ENCODE measurements at regions not wholly inside any gene's neighbourhood (a gene's known extent, or its start where the extent isn't known, plus 50 kb on each side); places are given as distances from the start of the nearest gene placed in this dataset.
"Not testable (repeated sequence)": the region's sequence is repeated elsewhere in the genome, so short reads cannot be mapped to it uniquely, and the experiment has no call there.

GRCh38 chr6:163709693-163710092 is 295.2 kb downstream of the QKI start:
- H3K36me3 Mint-ChIP-seq (ENCODE audit: low read depth): no peaks in the 10 kb centered on the region
- no peak for DNase-seq (ENCODE audit: low spot score)
- H3K4me3 Mint-ChIP-seq: no peak overlapping the region
- no peaks in the 10 kb centered on the region for H3K4me1 Mint-ChIP-seq (ENCODE audit: low read depth)
- no peak overlapping the region for H3K27ac Mint-ChIP-seq
- H3K9me3 Mint-ChIP-seq: no peaks in the 10 kb centered on the region
- H3K27me3 Mint-ChIP-seq (ENCODE audit: insufficient read depth): peaks cover 3% of the 10 kb centered on the region
- intact Hi-C loops (cut with micrococcal nuclease): no loop called here

DNA sequence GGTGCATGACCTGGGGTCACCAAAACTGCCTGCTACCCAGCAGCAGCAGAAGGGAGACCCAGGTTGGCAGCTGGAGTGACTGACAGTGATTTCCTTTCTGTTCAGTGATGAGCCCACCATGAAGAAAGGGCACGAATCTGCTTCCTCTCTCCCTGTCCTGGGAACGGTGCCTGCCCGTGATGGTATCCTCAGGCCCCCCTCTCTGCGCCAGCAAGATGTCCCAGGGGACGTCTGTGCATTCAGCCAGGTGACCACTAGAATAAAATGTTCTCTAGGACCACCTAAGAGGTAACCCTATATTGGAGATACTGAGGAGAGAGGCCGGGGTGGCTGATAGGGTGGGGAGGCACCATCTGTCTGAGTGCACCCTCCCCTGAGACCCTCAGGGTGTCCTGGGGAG is 294.7 kb downstream of the QKI start:
- Mint-ChIP-seq H3K9me3 (no peaks in the 10 kb centered on the region), H3K27ac (no peak overlapping the region), H3K36me3 (ENCODE audit: low read depth) (no peaks in the 10 kb centered on the region), H3K27me3 (ENCODE audit: insufficient read depth) (peaks cover 3% of the 10 kb centered on the region), H3K4me1 (ENCODE audit: low read depth) (no peaks in the 10 kb centered on the region), H3K4me3 (no peak overlapping the region)
- intact Hi-C loops (cut with micrococcal nuclease): no loop called here
- DNase-seq (ENCODE audit: low spot score): no peak

DNA sequence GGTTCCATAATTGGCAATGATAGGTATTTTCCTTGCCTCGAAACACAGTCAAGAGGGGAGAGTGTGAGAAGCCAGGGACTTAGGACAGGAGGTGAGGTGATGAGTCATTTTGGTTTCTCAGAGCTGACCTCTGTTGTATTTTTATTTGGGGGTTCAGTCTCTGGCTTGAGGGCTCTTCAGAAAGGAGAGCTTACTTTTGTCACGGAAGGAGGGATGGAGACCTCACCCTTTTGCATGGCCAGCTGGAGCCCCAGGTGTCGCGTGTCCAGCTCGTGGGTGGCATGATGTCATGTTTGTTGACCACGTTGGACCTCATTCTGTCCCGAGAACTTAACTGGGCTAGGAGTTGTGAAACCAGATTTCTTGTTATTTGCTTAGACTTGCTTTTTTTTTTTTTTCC is 293.9 kb downstream of the QKI start:
- Mint-ChIP-seq H3K27ac (no peak overlapping the region), H3K4me3 (no peak overlapping the region), H3K9me3 (no peaks in the 10 kb centered on the region), H3K4me1 (ENCODE audit: low read depth) (no peaks in the 10 kb centered on the region), H3K27me3 (ENCODE audit: insufficient read depth) (peaks cover 3% of the 10 kb centered on the region), H3K36me3 (ENCODE audit: low read depth) (no peaks in the 10 kb centered on the region)
- intact Hi-C loops (cut with micrococcal nuclease): no loop called here
- DNase-seq (ENCODE audit: low spot score): no peak

GRCh38 chr6:163707387-163708355 is 293.2 kb downstream of the QKI start:
- no peak for DNase-seq (ENCODE audit: low spot score)
- Mint-ChIP-seq H3K27ac (no peak overlapping the region), H3K27me3 (ENCODE audit: insufficient read depth) (peaks cover 3% of the 10 kb centered on the region), H3K36me3 (ENCODE audit: low read depth) (no peaks in the 10 kb centered on the region), H3K9me3 (no peaks in the 10 kb centered on the region), H3K4me3 (no peak overlapping the region), H3K4me1 (ENCODE audit: low read depth) (no peaks in the 10 kb centered on the region)
- intact Hi-C loops (cut with micrococcal nuclease): no loop called here

GRCh38 chr6:163706500-163707087 is 292.1 kb downstream of the QKI start:
- H3K27ac Mint-ChIP-seq: no peak overlapping the region
- no peak overlapping the region for H3K4me3 Mint-ChIP-seq
- no peak for DNase-seq (ENCODE audit: low spot score)
- no peaks in the 10 kb centered on the region for H3K36me3 Mint-ChIP-seq (ENCODE audit: low read depth)
- no peaks in the 10 kb centered on the region for H3K4me1 Mint-ChIP-seq (ENCODE audit: low read depth)
- peaks cover 7% of the 10 kb centered on the region for H3K27me3 Mint-ChIP-seq (ENCODE audit: insufficient read depth)
- intact Hi-C loops (cut with micrococcal nuclease): no loop called here
- no peaks in the 10 kb centered on the region for H3K9me3 Mint-ChIP-seq

DNA sequence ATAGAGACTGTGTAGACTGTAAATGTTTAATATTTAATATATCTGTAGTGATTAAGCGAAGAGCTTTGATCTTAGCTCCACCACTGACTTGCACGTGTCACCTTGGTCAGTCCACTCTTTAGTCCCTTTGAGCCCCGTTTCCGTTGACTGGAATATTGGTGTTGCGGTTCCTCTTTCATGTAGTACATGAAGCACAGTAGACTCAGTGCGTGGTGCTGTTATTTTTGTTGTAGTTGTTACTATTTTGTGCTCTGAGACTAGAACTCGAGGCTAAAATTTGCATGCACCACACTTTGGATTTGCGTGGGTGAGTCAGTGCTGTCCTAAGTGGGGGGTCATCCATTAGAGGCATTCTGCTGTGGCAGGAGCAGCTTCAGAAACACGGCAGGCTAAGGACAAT is 291.4 kb downstream of the QKI start:
- H3K36me3 Mint-ChIP-seq (ENCODE audit: low read depth): no peaks in the 10 kb centered on the region
- H3K9me3 Mint-ChIP-seq: no peaks in the 10 kb centered on the region
- no peak overlapping the region for H3K4me3 Mint-ChIP-seq
- DNase-seq (ENCODE audit: low spot score): no peak
- peaks cover 7% of the 10 kb centered on the region for H3K27me3 Mint-ChIP-seq (ENCODE audit: insufficient read depth)
- no peaks in the 10 kb centered on the region for H3K4me1 Mint-ChIP-seq (ENCODE audit: low read depth)
- intact Hi-C loops (cut with micrococcal nuclease): no loop called here
- no peak overlapping the region for H3K27ac Mint-ChIP-seq

DNA sequence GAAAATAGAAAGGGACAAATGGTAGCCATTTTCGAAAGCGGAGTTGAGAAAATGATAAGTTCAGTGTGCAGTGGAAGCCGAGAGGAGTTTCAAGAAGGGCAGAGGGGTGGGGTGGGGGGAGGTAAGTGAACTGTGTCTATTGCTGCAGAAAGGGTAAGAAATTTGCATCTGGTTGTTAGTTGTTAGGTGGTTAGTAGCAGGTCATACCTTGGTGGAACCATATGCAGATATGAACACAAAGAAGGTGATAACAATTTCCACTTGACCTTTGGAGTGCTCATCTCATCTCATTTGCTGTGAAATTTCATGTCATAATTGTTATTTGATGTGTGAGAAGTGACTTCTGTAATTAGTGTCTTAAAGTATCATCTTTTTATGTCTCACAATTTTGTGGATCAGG is 288.2 kb downstream of the QKI start:
- no peaks in the 10 kb centered on the region for H3K9me3 Mint-ChIP-seq
- H3K36me3 Mint-ChIP-seq (ENCODE audit: low read depth): no peaks in the 10 kb centered on the region
- no peak overlapping the region for H3K27ac Mint-ChIP-seq
- intact Hi-C loops (cut with micrococcal nuclease): no loop called here
- H3K27me3 Mint-ChIP-seq (ENCODE audit: insufficient read depth): peaks cover 5% of the 10 kb centered on the region
- H3K4me1 Mint-ChIP-seq (ENCODE audit: low read depth): no peaks in the 10 kb centered on the region
- H3K4me3 Mint-ChIP-seq: no peak overlapping the region
- no peak for DNase-seq (ENCODE audit: low spot score)

DNA sequence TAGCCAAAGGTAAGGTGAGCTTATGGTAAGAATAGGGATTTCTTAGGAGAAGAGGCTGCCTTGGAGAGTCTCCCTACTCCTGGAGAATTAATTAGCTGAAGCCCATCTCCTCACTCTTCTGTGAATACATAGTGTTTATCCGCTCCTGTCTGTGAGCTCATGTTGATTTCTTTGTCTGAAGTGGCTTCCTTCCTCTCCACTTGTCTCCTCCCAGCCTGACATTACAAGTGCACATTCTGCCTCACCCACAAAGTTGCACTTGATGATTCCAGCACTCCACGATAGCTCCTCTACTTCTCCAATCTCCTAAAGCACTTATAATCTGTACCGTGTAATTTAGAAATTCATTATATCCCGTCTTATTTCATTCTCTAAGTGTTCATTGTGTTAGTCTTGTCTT is 287.2 kb downstream of the QKI start:
- intact Hi-C loops (cut with micrococcal nuclease): no loop called here
- H3K4me1 Mint-ChIP-seq (ENCODE audit: low read depth): no peaks in the 10 kb centered on the region
- H3K4me3 Mint-ChIP-seq: no peak overlapping the region
- no peaks in the 10 kb centered on the region for H3K9me3 Mint-ChIP-seq
- H3K36me3 Mint-ChIP-seq (ENCODE audit: low read depth): no peaks in the 10 kb centered on the region
- no peak for DNase-seq (ENCODE audit: low spot score)
- H3K27ac Mint-ChIP-seq: peak overlapping the region; percentile 13
- peaks cover 5% of the 10 kb centered on the region for H3K27me3 Mint-ChIP-seq (ENCODE audit: insufficient read depth)

DNA sequence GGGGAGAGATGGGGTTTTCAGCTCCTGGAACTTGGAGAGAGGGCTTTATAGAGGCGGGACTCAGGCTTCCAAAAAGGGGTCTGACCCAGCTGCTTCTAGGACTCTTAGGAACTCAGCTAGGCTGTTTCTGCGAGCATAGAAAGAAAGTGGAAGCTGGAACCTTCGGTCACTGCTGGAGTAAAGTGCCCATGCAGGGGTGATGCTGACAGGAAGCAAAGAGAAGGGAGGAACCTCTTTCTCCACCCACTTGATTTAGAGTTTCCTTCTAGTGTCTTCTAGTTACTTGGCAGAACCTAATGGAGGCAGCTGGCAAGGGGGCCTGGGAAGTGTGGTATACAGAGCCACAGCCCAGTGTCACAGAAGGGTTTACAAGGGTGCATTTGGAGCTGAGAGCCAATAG is 283.6 kb downstream of the QKI start:
- Mint-ChIP-seq H3K27me3 (ENCODE audit: insufficient read depth) (peaks cover 5% of the 10 kb centered on the region), H3K9me3 (no peaks in the 10 kb centered on the region), H3K36me3 (ENCODE audit: low read depth) (no peaks in the 10 kb centered on the region), H3K4me3 (no peak overlapping the region), H3K27ac (no peak overlapping the region), H3K4me1 (ENCODE audit: low read depth) (no peaks in the 10 kb centered on the region)
- intact Hi-C loops (cut with micrococcal nuclease): no loop called here
- no peak for DNase-seq (ENCODE audit: low spot score)

GRCh38 chr6:163696311-163696710 is 281.8 kb downstream of the QKI start:
- intact Hi-C loops (cut with micrococcal nuclease); H3K9me3 Mint-ChIP-seq; H3K36me3 Mint-ChIP-seq (ENCODE audit: low read depth); H3K27me3 Mint-ChIP-seq (ENCODE audit: insufficient read depth); H3K27ac Mint-ChIP-seq; DNase-seq (ENCODE audit: low spot score); H3K4me1 Mint-ChIP-seq (ENCODE audit: low read depth); H3K4me3 Mint-ChIP-seq: not testable (repeated sequence)

- Mint-ChIP-seq H3K4me1 (ENCODE audit: low read depth) (no peaks in the 10 kb centered on the region), H3K27ac (no peak overlapping the region), H3K9me3 (no peaks in the 10 kb centered on the region), H3K4me3 (no peak overlapping the region), H3K27me3 (ENCODE audit: insufficient read depth) (peaks cover 3% of the 10 kb centered on the region), H3K36me3 (ENCODE audit: low read depth) (no peaks in the 10 kb centered on the region)
- intact Hi-C loops (cut with micrococcal nuclease): no loop called here
- DNase-seq (ENCODE audit: low spot score): no peak
These were observed 280.9 kb downstream of the QKI start for GRCh38 chr6:163695414-163695864.

DNA sequence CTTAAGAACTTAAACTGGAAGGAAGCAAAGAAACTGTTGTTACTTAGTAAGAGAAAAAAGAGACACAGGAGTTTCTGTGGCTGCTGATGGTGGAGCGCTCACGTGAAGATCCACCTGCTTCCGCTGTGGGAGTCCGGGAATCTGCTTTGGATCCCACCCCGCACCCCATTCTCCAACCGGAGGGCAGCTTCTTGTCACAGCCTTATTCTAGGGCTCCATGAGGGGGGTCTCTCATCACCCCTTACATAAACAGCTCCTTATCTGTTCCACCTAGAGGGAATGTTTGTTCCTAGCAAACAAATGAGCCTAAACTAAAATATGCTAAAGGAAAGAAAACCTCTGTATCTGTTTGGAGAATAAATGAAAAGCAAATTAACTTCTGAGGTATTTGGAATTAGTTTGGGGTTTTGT is 280.5 kb downstream of the QKI start:
- H3K4me3 Mint-ChIP-seq: no peak overlapping the region
- no peak overlapping the region for H3K27ac Mint-ChIP-seq
- no peak for DNase-seq (ENCODE audit: low spot score)
- H3K27me3 Mint-ChIP-seq (ENCODE audit: insufficient read depth): peaks cover 4% of the 10 kb centered on the region
- no peaks in the 10 kb centered on the region for H3K4me1 Mint-ChIP-seq (ENCODE audit: low read depth)
- no peaks in the 10 kb centered on the region for H3K9me3 Mint-ChIP-seq
- intact Hi-C loops (cut with micrococcal nuclease): no loop called here
- H3K36me3 Mint-ChIP-seq (ENCODE audit: low read depth): no peaks in the 10 kb centered on the region

DNA sequence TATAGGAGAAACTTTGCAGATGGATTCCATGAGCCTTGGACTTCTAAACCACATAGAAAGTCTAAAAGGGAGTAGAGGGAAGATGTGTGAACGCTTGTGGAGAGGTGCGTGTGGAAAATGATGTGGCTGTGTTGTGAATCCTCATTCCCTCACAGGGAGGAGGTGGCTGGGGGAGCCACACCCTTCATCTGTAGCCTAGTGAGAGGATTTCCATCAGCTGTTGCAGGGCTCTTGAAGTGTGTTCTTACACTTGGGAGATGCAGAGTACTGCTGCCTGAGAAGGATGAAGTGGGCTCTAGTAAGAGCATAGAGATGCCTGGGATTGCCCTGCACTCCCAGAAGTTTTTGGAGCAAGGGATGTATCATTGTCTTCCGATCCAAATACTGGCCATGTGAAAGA is 279.6 kb downstream of the QKI start:
- H3K27ac Mint-ChIP-seq: no peak overlapping the region
- H3K9me3 Mint-ChIP-seq: no peaks in the 10 kb centered on the region
- peaks cover 4% of the 10 kb centered on the region for H3K27me3 Mint-ChIP-seq (ENCODE audit: insufficient read depth)
- H3K4me1 Mint-ChIP-seq (ENCODE audit: low read depth): no peaks in the 10 kb centered on the region
- intact Hi-C loops (cut with micrococcal nuclease): no loop called here
- no peaks in the 10 kb centered on the region for H3K36me3 Mint-ChIP-seq (ENCODE audit: low read depth)
- H3K4me3 Mint-ChIP-seq: no peak overlapping the region
- DNase-seq (ENCODE audit: low spot score): no peak
